Activated effector memory CD4-positive, alpha-beta T cell treated with Interleukin-2 at 50 U/mL for 16 hours (primary cell): ENCODE measurements at regions not wholly inside any gene's neighbourhood (a gene's known extent, or its start where the extent isn't known, plus 50 kb on each side); places are given as distances from the start of the nearest gene placed in this dataset.
"Not testable (repeated sequence)": the region's sequence is repeated elsewhere in the genome, so short reads cannot be mapped to it uniquely, and the experiment has no call there.

Experiments
- DNase-seq: peaks from one replicate; pipeline ENCODE4 v3.0.0-alpha.2; 2020

- DNase-seq = not testable (repeated sequence)
Measured at GRCh38 chr17:77562361-77562760, 396.1 kb upstream of the TNRC6C start.

GRCh38 chr17:77563439-77564102, 394.9 kb upstream of the TNRC6C start:
- no peak for DNase-seq

- DNase-seq = no peak
Measured at GRCh38 chr17:77564278-77564920, 394.1 kb upstream of the TNRC6C start.

GRCh38 chr17:77565166-77565565, 393.3 kb upstream of the TNRC6C start:
- no peak for DNase-seq

GRCh38 chr17:77566151-77566550, 392.4 kb upstream of the TNRC6C start:
- DNase-seq = no peak

GRCh38 chr17:77566566-77567138, 391.9 kb upstream of the TNRC6C start:
- no peak for DNase-seq

- no peak for DNase-seq
Measured at GRCh38 chr17:77568540-77568939, 390.0 kb upstream of the TNRC6C start.

GRCh38 chr17:77569846-77570564, 388.5 kb upstream of the TNRC6C start:
- no peak for DNase-seq

GRCh38 chr17:77570565-77570898, 388.0 kb upstream of the TNRC6C start:
- DNase-seq = no peak

- DNase-seq = no peak
Measured at GRCh38 chr17:77571155-77571981, 387.1 kb upstream of the TNRC6C start.

GRCh38 chr17:77572065-77572601, 386.4 kb upstream of the TNRC6C start:
- no peak for DNase-seq

- DNase-seq = no peak
Measured at GRCh38 chr17:77572851-77573250, 385.7 kb upstream of the TNRC6C start.

- DNase-seq = no peak
Measured at GRCh38 chr17:77577491-77577890, 381.0 kb upstream of the TNRC6C start.

GRCh38 chr17:77579131-77579530, 379.4 kb upstream of the TNRC6C start:
- no peak for DNase-seq

GRCh38 chr17:77579682-77580081, 378.8 kb upstream of the TNRC6C start:
- no peak for DNase-seq

- no peak for DNase-seq
Measured at GRCh38 chr17:77580531-77581270, 377.8 kb upstream of the TNRC6C start.

- DNase-seq = no peak
Measured at GRCh38 chr17:77581480-77581879, 377.0 kb upstream of the TNRC6C start.

GRCh38 chr17:77585142-77585860, 373.2 kb upstream of the TNRC6C start:
- DNase-seq = no peak

- no peak for DNase-seq
Measured at GRCh38 chr17:77590951-77591735, 367.4 kb upstream of the TNRC6C start.

- no peak for DNase-seq
Measured at GRCh38 chr17:77592106-77592865, 366.2 kb upstream of the TNRC6C start.
